NCI-H226 (cell line): ENCODE measurements at regions not wholly inside any gene's neighbourhood (a gene's known extent, or its start where the extent isn't known, plus 50 kb on each side); places are given as distances from the start of the nearest gene placed in this dataset.
A peak's percentile ranks its signal among the peaks of the same experiment; 100 is the strongest.
"Not testable (repeated sequence)": the region's sequence is repeated elsewhere in the genome, so short reads cannot be mapped to it uniquely, and the experiment has no call there.

Experiments used
- DNase-seq: peaks from one replicate; pipeline ENCODE4 v3.0.0-alpha.2; 2015

- no peak for DNase-seq
These were observed 150.9 kb downstream of the HLX start for GRCh38 chr1:221029981-221030649.

- no peak for DNase-seq
These were observed 151.7 kb downstream of the HLX start for GRCh38 chr1:221030990-221031389.

DNA sequence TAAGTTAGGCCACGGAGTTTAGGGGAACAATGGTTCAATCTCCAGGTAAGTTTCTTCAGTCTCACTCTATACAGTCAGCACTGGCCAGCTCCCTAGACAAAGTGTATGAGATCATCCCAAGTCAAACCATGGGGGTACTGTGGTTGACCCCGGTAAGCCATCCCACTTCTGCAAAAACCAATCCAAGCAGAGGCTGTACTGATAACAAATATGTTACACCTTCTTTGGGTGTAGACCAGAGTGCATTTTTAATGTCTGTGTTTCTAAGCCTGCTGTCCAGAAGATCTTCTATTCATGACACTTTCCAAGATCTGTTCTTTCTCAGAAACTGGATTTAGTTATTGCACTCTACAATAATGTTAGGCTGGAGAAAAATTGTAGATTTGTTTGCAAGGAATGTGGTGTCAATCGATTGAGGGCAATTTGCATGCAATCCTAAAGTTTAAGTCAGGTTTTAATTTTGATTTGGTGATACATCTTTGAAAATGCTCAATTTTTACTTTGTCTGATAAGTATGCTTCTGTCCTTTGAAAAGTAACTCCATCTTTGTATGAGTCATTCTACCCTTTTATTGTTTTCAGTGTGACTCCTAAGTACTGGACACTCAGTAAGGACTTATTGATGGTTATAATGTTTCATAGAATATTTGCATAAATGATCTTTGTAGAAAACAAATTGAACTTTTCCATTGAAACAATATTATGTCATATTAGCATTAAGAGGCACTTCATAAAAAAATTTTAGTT lies 152.4 kb downstream of the HLX start:
- no peak for DNase-seq

- no peak for DNase-seq
These were observed 153.0 kb downstream of the HLX start for GRCh38 chr1:221032204-221032585.

- DNase-seq, result peak; percentile 17
These were observed 153.5 kb downstream of the HLX start for GRCh38 chr1:221032637-221033280.

DNA sequence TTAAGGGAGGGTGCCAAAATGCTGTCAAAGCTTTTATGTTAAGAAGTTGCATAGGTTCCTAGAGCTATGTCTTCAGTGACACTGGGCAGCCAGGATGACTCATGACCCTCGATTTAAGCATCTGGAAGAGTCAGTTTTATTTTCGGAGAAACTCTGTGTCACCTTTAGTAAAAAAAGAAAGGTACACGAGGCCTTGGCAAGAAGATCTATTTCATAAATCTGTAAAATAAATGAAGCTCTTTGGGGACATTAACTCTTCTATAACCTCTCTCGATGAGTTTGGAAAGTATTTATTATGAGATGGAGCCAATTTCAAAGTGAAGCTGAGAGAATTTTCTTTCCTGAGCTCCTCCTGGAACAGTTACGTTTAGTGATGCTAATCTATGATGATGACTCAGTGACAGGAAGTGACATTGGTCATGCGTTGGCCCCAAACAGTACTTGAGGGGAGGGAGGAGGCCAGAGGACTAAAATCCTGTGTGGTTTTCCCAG lies 156.5 kb downstream of the HLX start:
- no peak for DNase-seq

GRCh38 chr1:221039616-221040015 lies 160.4 kb downstream of the HLX start:
- DNase-seq, result no peak

DNA sequence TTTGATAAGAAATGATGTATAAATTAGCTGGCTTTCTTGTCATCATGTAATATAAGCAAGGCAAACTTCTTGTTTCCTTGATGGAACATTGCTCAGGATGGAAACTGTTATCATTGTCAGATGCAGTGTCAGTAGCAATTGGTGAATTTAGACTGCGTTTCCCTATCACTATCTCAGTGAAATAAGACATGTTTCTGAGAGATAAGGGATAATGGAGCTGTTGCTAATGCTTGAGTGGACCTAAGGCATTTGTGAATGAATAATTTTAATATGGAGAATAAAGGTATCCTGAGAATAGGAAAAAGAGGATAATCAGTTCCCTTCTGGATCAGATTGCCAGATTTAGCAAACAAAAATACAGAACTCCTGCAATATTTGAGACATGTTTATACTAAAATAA lies 160.9 kb downstream of the HLX start:
- no peak for DNase-seq

DNA sequence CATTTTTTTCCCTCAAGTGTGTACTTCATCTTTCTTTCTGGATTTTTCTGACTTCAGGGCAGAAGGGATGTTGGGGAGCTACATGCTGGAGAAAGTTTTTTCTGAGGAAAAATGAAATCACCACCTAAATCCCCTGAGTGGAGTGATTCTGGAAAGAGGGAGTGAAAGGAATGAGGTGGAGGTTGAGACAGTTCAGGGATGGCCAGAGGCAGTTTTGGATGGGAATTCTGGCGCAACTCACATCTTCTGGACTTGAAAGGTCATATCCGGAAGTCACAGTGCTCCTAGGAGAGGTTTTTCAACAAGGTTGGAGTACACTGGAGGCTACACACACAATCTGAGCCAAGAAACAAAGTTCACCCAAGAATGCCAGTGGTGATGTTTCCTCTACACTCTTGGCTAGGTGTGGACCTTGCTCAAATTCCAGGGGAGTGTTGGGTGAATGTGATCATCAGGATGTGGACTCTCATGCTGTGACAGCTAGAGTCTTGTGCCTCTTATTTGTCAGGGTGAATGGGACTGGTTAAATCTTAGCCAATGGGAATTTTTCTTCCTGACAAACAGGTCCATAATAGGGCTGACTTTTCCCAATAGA lies 161.5 kb downstream of the HLX start:
- DNase-seq, result peak; percentile 42

DNA sequence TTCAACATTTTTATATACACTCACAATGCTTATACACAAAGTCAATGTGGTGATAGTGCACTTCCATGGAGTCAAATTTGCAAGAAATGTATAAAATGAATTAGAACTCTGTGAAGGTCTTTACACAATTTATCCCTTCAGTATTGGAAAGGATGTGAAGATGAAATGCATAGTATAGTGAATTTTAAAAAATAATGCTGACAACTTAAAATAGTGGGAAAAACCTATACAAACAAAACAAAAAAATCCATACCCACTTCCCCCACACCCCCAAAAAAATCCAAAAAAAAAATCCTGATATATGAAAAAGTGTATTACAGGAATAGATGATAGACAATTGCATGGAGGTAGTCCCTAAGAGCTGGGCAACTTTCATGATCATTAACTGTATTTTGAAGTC lies 165.3 kb downstream of the HLX start:
- DNase-seq, result no peak

- DNase-seq, result no peak
These were observed 165.9 kb downstream of the HLX start for GRCh38 chr1:221045151-221045550.

DNA sequence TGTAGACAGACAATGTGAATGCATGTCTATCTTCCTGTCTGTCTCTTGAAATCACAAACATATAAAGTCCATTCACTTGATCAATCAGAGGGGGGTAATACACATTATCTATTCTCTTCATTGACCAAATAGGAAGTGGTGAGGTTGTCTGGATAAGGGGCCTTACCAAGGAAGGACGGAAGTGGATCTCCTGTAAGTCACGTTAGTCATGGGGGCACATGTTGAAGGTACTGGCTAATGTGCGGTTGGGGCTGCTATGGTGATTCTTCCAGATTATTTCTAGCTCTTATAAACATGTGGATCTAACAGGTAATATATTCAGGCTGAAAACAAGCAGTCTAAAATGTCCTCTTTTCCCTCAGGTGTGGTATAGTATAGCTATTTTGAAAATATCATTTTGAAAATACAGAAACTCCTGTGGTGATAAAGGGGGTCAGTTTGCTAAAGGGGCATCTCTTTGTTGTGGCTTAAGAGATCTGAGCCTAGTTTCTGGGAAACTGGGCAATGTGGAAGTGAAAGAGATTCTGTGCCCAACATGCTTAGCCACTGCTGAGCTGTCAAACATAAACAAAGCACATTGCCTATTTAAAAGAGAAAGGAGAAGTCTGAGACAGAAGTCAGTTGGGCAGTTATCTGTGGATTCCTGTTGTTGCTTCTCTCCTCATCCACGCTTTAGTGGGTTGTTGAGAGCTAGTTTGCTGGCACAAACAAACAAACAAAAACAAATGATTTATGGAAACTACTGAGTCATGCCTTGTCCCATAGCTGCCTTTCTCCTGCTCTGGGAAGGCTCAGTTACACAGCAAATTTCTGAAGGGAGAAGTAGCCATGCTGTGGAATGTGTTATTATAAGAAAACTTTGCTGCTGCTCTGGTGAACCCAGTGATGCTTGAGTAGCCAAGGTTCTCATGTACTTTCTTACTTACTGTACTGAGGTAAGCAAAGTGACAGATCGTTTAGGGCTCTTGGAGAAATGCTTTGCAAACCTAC lies 166.9 kb downstream of the HLX start:
- DNase-seq, result no peak

DNA sequence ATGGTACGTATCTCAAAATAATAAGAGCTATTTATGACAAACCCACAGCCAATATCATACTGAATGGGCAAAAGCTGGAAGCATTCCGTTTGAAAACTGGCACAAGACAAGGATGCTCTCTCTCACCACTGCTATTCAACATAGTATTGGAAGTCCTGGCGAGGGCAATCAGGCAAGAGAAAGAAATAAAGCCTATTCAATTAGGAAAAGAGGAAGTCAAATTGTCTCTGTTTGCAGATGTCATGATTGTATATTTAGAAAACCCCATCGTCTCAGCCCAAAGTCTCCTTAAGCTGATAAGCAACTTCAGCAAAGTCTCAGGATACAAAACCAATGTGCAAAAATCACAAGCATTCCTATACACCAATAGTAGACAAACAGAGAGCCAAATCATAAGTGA lies 172.1 kb downstream of the HLX start:
- not testable (repeated sequence) for DNase-seq

GRCh38 chr1:221053889-221054288 lies 174.6 kb downstream of the HLX start:
- DNase-seq, result peak; percentile 32

DNA sequence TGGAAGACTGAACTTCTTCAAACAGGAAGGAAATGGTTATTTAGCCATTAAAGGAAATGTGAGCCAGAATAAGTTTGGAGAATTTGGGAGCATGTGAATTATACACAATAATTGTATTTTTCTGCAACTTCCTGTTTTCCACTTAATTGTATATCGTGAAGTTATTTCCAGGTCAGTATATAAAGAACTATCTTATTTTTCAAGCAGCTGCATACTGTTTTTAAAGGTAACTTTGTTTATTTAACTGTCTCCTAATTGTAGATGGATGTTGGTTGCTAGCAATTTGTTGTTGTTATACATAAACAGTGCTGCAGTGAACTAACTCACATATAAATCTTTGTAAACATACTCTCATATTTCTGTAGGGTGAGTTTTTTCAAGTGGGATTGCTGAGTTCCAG lies 180.3 kb downstream of the HLX start:
- DNase-seq, result no peak

GRCh38 chr1:221063651-221064050 lies 184.4 kb downstream of the HLX start:
- DNase-seq, result no peak

DNA sequence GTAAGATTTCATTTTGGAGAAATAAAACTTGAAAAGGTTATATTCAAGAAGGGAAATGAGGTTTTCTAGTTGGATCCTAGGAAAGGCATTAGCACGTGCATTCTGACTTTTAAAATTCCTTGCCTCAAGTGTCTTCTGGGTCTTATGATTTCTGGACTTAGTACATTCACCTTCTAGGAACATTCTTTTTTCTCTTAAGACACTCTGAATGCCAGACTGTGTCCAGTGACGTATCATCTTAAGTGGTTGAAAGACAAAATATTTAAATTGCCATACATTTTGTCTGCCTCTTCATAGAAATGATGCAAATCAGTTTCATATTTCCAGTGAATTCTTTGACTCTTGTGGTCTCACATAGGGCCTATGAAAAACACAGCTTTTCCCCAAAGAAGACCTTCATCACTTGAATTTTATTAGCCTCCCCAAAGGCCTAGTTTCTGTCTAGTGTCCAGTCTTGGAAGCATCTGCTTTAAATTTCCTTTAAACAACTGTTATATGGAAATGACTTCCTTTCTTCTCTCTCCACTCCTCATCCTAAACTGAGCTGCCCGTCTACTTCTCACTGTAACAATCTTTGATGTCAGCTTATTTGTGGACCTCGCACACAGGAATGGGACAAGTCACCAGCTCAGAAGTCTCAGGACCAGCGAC lies 187.2 kb downstream of the HLX start:
- no peak for DNase-seq

DNA sequence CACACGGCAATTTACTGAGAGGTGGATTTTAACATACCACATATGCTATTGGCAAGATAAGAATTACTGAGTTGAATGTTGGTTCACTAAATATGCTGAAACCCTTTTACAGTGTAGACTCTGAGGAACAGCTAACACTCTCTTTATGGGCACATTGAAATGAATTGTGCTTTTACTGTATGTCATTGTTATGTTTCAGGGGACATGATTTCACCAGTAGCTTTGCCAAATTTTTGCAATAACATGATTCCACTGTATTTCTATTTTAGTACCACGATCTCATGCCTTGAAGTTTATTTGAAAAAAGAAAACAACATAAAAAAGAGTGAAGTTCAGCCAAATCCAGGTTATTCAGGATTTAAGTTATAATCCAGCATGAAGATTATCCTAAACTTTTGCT lies 188.5 kb downstream of the HLX start:
- DNase-seq, result no peak

GRCh38 chr1:221069178-221069903 lies 190.1 kb downstream of the HLX start:
- no peak for DNase-seq

DNA sequence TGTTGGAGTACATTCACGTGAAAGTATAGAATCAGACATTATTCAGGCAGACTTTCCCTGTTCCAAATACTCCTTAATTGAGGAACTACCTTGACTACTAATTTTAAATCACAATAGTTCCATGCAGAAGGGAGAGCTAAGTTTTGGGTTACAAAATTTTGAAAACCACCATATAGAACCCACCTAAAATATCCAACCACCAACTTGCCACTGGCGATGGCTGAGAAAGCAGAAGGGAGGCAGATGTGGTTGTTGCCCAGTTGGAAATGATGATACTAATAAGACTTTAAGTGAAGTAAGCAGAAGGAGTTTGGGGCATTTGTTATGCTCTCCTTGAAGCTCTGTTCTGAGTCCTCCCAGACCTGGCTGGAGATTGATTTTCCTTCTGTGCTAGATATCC lies 190.7 kb downstream of the HLX start:
- DNase-seq, result no peak

DNA sequence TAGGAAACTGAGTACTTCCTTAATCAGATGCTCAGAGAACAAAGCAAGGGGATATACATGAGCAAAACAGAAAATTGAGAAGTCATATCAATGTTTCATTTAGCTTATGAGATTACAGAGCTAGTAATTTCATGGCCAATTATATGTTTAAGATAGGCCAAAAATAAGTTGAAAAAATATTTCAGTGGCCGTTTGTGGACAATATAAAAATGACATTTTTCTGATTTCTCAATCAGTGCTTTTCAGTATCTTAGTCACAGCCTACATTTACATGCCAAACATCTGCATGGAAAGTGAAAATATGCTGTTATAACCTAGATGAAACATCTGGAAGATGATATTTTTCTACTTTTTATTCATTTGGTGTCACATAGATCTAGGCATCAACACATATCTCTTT lies 192.5 kb downstream of the HLX start:
- no peak for DNase-seq
